B cell (primary cell): ENCODE measurements at regions not wholly inside any gene's neighbourhood (a gene's known extent, or its start where the extent isn't known, plus 50 kb on each side); places are given as distances from the start of the nearest gene placed in this dataset.

Experiments
- CTCF ChIP-seq: fragments of 200-600 bp; IDR thresholded peaks from one replicate; pipeline ENCODE4 v1.8.0; 2022; ENCODE audit warnings: antibody characterized with exemption, mild to moderate bottlenecking
- EZH2 ChIP-seq: IDR thresholded peaks from 2 replicates; pipeline ENCODE4 v1.6.1; 2012; ENCODE audit warnings: borderline replicate concordance, low read depth, mild to moderate bottlenecking, moderate library complexity, low read length; ENCODE audit not compliant: insufficient read depth, poor library complexity, severe bottlenecking

- TF ChIP-seq CTCF (no peak), EZH2 (no peak)
Observed at GRCh38 chr2:61712060-61712459, 141.8 kb downstream of the FAM161A start.
